ENCODE measurements at regions not wholly inside any gene's neighbourhood (a gene's known extent, or its start where the extent isn't known, plus 50 kb on each side); places are given as distances from the start of the nearest gene placed in this dataset.
A peak's percentile ranks its signal among the peaks of the same experiment; 100 is the strongest.

- no peak for TF ChIP-seq PRDM15 (CRISPR knock-in tag; IDR thresholded peaks at IDR 0.05)
- TF ChIP-seq FOS (IDR thresholded peaks at IDR 0.05; ENCODE audit: borderline replicate concordance, extremely low read depth, insufficient read length): no peak
- no peak for TF ChIP-seq PML (IDR thresholded peaks at IDR 0.05; ENCODE audit: low read length)
- TF ChIP-seq NKRF (conservative IDR thresholded peaks at IDR 0.05): no peak
- TF ChIP-seq RELB (IDR thresholded peaks at IDR 0.05; ENCODE audit: low read depth): peak; percentile 52
- peak; percentile 51 for TF ChIP-seq SKIL (IDR thresholded peaks at IDR 0.05; ENCODE audit: low read depth, poor library complexity, severe bottlenecking)
- no peak for TF ChIP-seq EZH2 (IDR thresholded peaks at IDR 0.05; ENCODE audit: borderline replicate concordance, control insufficient read depth, low read depth, low read length)
- TF ChIP-seq KAT2A (conservative IDR thresholded peaks at IDR 0.05; ENCODE audit: control insufficient read depth, low read depth, low read length): no peak
- no peak for TF ChIP-seq E4F1 (IDR thresholded peaks at IDR 0.05; ENCODE audit: borderline replicate concordance, partially characterized antibody)
- TF ChIP-seq NR2C2 (IDR thresholded peaks at IDR 0.05; ENCODE audit: borderline replicate concordance, control insufficient read depth, insufficient read length, low read depth): no peak
- TF ChIP-seq, protein P1, sequence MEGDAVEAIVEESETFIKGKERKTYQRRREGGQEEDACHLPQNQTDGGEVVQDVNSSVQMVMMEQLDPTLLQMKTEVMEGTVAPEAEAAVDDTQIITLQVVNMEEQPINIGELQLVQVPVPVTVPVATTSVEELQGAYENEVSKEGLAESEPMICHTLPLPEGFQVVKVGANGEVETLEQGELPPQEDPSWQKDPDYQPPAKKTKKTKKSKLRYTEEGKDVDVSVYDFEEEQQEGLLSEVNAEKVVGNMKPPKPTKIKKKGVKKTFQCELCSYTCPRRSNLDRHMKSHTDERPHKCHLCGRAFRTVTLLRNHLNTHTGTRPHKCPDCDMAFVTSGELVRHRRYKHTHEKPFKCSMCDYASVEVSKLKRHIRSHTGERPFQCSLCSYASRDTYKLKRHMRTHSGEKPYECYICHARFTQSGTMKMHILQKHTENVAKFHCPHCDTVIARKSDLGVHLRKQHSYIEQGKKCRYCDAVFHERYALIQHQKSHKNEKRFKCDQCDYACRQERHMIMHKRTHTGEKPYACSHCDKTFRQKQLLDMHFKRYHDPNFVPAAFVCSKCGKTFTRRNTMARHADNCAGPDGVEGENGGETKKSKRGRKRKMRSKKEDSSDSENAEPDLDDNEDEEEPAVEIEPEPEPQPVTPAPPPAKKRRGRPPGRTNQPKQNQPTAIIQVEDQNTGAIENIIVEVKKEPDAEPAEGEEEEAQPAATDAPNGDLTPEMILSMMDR (IDR thresholded peaks at IDR 0.05 in 2 of 3, conservative IDR thresholded peaks at IDR 0.05 in 1 of 3; ENCODE audit: control insufficient read depth in 2 of 3, extremely low read depth in 1 of 3, insufficient read depth in 1 of 3, low read depth in 3 of 3, low read length in 3 of 3): peak; percentile 85 to 92 (median 86)
- TF ChIP-seq NFXL1 (IDR thresholded peaks at IDR 0.05; ENCODE audit: borderline replicate concordance): no peak
Measured at GRCh38 chr2:136378712-136379595, 261.0 kb upstream of the CXCR4 start (continued).

Data from GM12878 (cell line).